CD8-positive, alpha-beta memory T cell (primary cell): ENCODE measurements at regions not wholly inside any gene's neighbourhood (a gene's known extent, or its start where the extent isn't known, plus 50 kb on each side); places are given as distances from the start of the nearest gene placed in this dataset.

Source experiments
- CTCF ChIA-PET: fragments of 350-600 bp; sonication (Branson Sonifier 250); formaldehyde crosslinking; loops from one replicate; lab custom pipeline; 2021; ENCODE audit warnings: antibody characterized with exemption; lab: Charles Lee
- POLR2A ChIA-PET: fragments of 350-600 bp; sonication (Branson Sonifier 250); formaldehyde crosslinking; loops from one replicate; lab custom pipeline; 2021; ENCODE audit warnings: antibody characterized with exemption; lab: Charles Lee
- DNase-seq, 5 donors: peaks; one replicate each; pipeline versions ENCODE4 v3.0.0 to v3.0.0-alpha.2; 2020 to 2022; ENCODE audit warnings: mixed read lengths in 1 of 5
- H3K27ac ChIP-seq: one replicate; pipeline ENCODE4 v1.7.0; 2013; ENCODE audit warnings: low read depth, mild to moderate bottlenecking, low read length, moderate library complexity
- H3K27me3 ChIP-seq: 2 replicates; pipeline ENCODE4 v1.7.0; 2013; ENCODE audit warnings: low read length, mild to moderate bottlenecking; ENCODE audit not compliant: insufficient read depth, poor library complexity, severe bottlenecking
- H3K36me3 ChIP-seq: 2 replicates; pipeline ENCODE4 v1.7.0; 2013; ENCODE audit warnings: mild to moderate bottlenecking, low read length, moderate library complexity; ENCODE audit not compliant: insufficient read depth
- H3K4me1 ChIP-seq: 2 replicates; pipeline ENCODE4 v1.7.0; 2013; ENCODE audit warnings: mild to moderate bottlenecking, low read length, moderate library complexity; ENCODE audit not compliant: insufficient read depth
- H3K4me3 ChIP-seq: 2 replicates; pipeline ENCODE4 v1.7.0; 2013; ENCODE audit warnings: mild to moderate bottlenecking, low read length
- H3K9me3 ChIP-seq: 2 replicates; pipeline ENCODE4 v1.7.0; 2013; ENCODE audit warnings: mild to moderate bottlenecking, low read length
- H3K27ac Mint-ChIP-seq, 8 donors: one replicate each; pipeline ENCODE4 v1.8.0; 2020 to 2021; ENCODE audit warnings: mixed read lengths in 8 of 8, mild to moderate bottlenecking in 6 of 8, inconsistent platforms in 3 of 8, moderate library complexity in 3 of 8
- H3K27me3 Mint-ChIP-seq, 2 donors: one replicate each; pipeline ENCODE4 v1.8.0; 2020 to 2021; ENCODE audit warnings: mixed read lengths in 2 of 2, mild to moderate bottlenecking in 1 of 2, moderate library complexity in 1 of 2
- H3K36me3 Mint-ChIP-seq, 3 donors: one replicate each; pipeline ENCODE4 v1.8.0; 2020 to 2021; ENCODE audit warnings: mixed read lengths in 3 of 3, inconsistent platforms in 1 of 3, mild to moderate bottlenecking in 1 of 3
- H3K4me1 Mint-ChIP-seq, 3 donors: one replicate each; pipeline ENCODE4 v1.8.0; 2020 to 2021; ENCODE audit warnings: mixed read lengths in 3 of 3, inconsistent platforms in 1 of 3, mild to moderate bottlenecking in 1 of 3
- H3K4me3 Mint-ChIP-seq, 7 donors: one replicate each; pipeline ENCODE4 v1.8.0; 2020 to 2021; ENCODE audit warnings: mixed read lengths in 7 of 7, mild to moderate bottlenecking in 6 of 7, moderate library complexity in 4 of 7, inconsistent platforms in 2 of 7
- H3K9me3 Mint-ChIP-seq, 5 donors: one replicate each; pipeline ENCODE4 v1.8.0; 2020 to 2022; ENCODE audit warnings: mixed read lengths in 5 of 5, mild to moderate bottlenecking in 3 of 5, moderate library complexity in 2 of 5, inconsistent platforms in 1 of 5

- no peaks in the 10 kb centered on the region for H3K27me3 Mint-ChIP-seq
- ChIA-PET CTCF (no interaction called here), POLR2A (no interaction called here)
- H3K4me3 Mint-ChIP-seq: no peak overlapping the region
- no peaks in the 10 kb centered on the region for H3K36me3 ChIP-seq
- no peak overlapping the region for H3K4me3 ChIP-seq
- H3K27me3 ChIP-seq: no peaks in the 10 kb centered on the region
- no peak overlapping the region for H3K27ac ChIP-seq
- H3K4me1 Mint-ChIP-seq: no peaks in the 10 kb centered on the region
- H3K4me1 ChIP-seq: no peaks in the 10 kb centered on the region
- no peak for DNase-seq
- H3K9me3 ChIP-seq: no peaks in the 10 kb centered on the region
- no peak overlapping the region for H3K27ac Mint-ChIP-seq
- peaks cover 0 to 9% (median 3%) of the 10 kb centered on the region in 5 donors for H3K9me3 Mint-ChIP-seq
- H3K36me3 Mint-ChIP-seq: no peaks in the 10 kb centered on the region
These were observed 126.2 kb upstream of the EYA4 start for GRCh38 chr6:133114973-133115372.

- DNase-seq: no peak
- Histone ChIP-seq H3K4me1 (no peaks in the 10 kb centered on the region), H3K4me3 (no peak overlapping the region), H3K36me3 (no peaks in the 10 kb centered on the region), H3K9me3 (no peaks in the 10 kb centered on the region), H3K27ac (no peak overlapping the region), H3K27me3 (no peaks in the 10 kb centered on the region)
- H3K4me1 Mint-ChIP-seq: no peaks in the 10 kb centered on the region
- no peaks in the 10 kb centered on the region for H3K36me3 Mint-ChIP-seq
- CTCF ChIA-PET: no interaction called here
- H3K9me3 Mint-ChIP-seq: peaks cover 2 to 11% (median 5%) of the 10 kb centered on the region in 5 donors
- POLR2A ChIA-PET: no interaction called here
- no peak overlapping the region for H3K27ac Mint-ChIP-seq
- H3K4me3 Mint-ChIP-seq: no peak overlapping the region
- no peaks in the 10 kb centered on the region for H3K27me3 Mint-ChIP-seq
These were observed 125.2 kb upstream of the EYA4 start for GRCh38 chr6:133115946-133116345.

GRCh38 chr6:133128191-133128590 is 113.0 kb upstream of the EYA4 start:
- no peak overlapping the region for H3K27ac ChIP-seq
- ChIA-PET CTCF (no interaction called here), POLR2A (no interaction called here)
- Mint-ChIP-seq H3K27ac (no peak overlapping the region), H3K27me3 (no peaks in the 10 kb centered on the region), H3K9me3 (peaks cover 0 to 5% (median 0%) of the 10 kb centered on the region in 5 donors), H3K4me3 (no peak overlapping the region), H3K4me1 (no peaks in the 10 kb centered on the region), H3K36me3 (no peaks in the 10 kb centered on the region)
- no peaks in the 10 kb centered on the region for H3K4me1 ChIP-seq
- H3K9me3 ChIP-seq: no peaks in the 10 kb centered on the region
- no peak overlapping the region for H3K4me3 ChIP-seq
- H3K36me3 ChIP-seq: no peaks in the 10 kb centered on the region
- no peaks in the 10 kb centered on the region for H3K27me3 ChIP-seq
- no peak for DNase-seq

GRCh38 chr6:133129556-133129955 is 111.6 kb upstream of the EYA4 start:
- Histone ChIP-seq H3K4me1 (no peaks in the 10 kb centered on the region), H3K9me3 (no peaks in the 10 kb centered on the region), H3K4me3 (no peak overlapping the region), H3K27ac (no peak overlapping the region), H3K27me3 (no peaks in the 10 kb centered on the region), H3K36me3 (no peaks in the 10 kb centered on the region)
- Mint-ChIP-seq H3K36me3 (no peaks in the 10 kb centered on the region), H3K27ac (no peak overlapping the region), H3K27me3 (no peaks in the 10 kb centered on the region), H3K4me1 (no peaks in the 10 kb centered on the region), H3K9me3 (peaks cover 0 to 5% (median 0%) of the 10 kb centered on the region in 5 donors), H3K4me3 (no peak overlapping the region)
- POLR2A ChIA-PET: no interaction called here
- no peak for DNase-seq
- CTCF ChIA-PET: interaction anchor here (1.5 kb wide), 1 partner anchor 44 kb away, joined by 3 read pairs; no protein-coding TSS in a partner anchor

GRCh38 chr6:133130863-133131262 is 110.3 kb upstream of the EYA4 start:
- Histone ChIP-seq H3K27ac (no peak overlapping the region), H3K36me3 (no peaks in the 10 kb centered on the region), H3K9me3 (no peaks in the 10 kb centered on the region), H3K4me3 (no peak overlapping the region), H3K27me3 (no peaks in the 10 kb centered on the region), H3K4me1 (no peaks in the 10 kb centered on the region)
- DNase-seq: no peak
- Mint-ChIP-seq H3K27ac (no peak overlapping the region), H3K9me3 (peaks cover 0 to 2% (median 0%) of the 10 kb centered on the region in 5 donors), H3K36me3 (no peaks in the 10 kb centered on the region), H3K27me3 (no peaks in the 10 kb centered on the region), H3K4me3 (no peak overlapping the region), H3K4me1 (no peaks in the 10 kb centered on the region)
- ChIA-PET CTCF (no interaction called here), POLR2A (no interaction called here)

GRCh38 chr6:133131621-133132465 is 109.3 kb upstream of the EYA4 start:
- Mint-ChIP-seq H3K4me3 (no peak overlapping the region), H3K4me1 (no peaks in the 10 kb centered on the region), H3K27me3 (no peaks in the 10 kb centered on the region), H3K9me3 (peaks cover 0 to 2% (median 0%) of the 10 kb centered on the region in 5 donors), H3K36me3 (no peaks in the 10 kb centered on the region), H3K27ac (no peak overlapping the region)
- no peak for DNase-seq
- POLR2A ChIA-PET: no interaction called here
- H3K27ac ChIP-seq: no peak overlapping the region
- no peaks in the 10 kb centered on the region for H3K36me3 ChIP-seq
- H3K4me3 ChIP-seq: no peak overlapping the region
- CTCF ChIA-PET: no interaction called here
- H3K27me3 ChIP-seq: no peaks in the 10 kb centered on the region
- H3K4me1 ChIP-seq: no peaks in the 10 kb centered on the region
- H3K9me3 ChIP-seq: no peaks in the 10 kb centered on the region

- no peaks in the 10 kb centered on the region for H3K27me3 ChIP-seq
- Mint-ChIP-seq H3K36me3 (no peaks in the 10 kb centered on the region), H3K9me3 (peaks cover 0 to 2% (median 0%) of the 10 kb centered on the region in 5 donors), H3K27me3 (no peaks in the 10 kb centered on the region), H3K4me1 (no peaks in the 10 kb centered on the region), H3K27ac (no peak overlapping the region), H3K4me3 (no peak overlapping the region)
- H3K4me3 ChIP-seq: no peak overlapping the region
- H3K9me3 ChIP-seq: no peaks in the 10 kb centered on the region
- CTCF ChIA-PET: no interaction called here
- H3K4me1 ChIP-seq: no peaks in the 10 kb centered on the region
- H3K27ac ChIP-seq: no peak overlapping the region
- DNase-seq: no peak
- H3K36me3 ChIP-seq: no peaks in the 10 kb centered on the region
- POLR2A ChIA-PET: no interaction called here
These were observed 108.6 kb upstream of the EYA4 start for GRCh38 chr6:133132466-133132971.

GRCh38 chr6:133136177-133136880 is 104.8 kb upstream of the EYA4 start:
- H3K36me3 ChIP-seq: no peaks in the 10 kb centered on the region
- CTCF ChIA-PET: no interaction called here
- Mint-ChIP-seq H3K9me3 (peaks cover 0 to 5% (median 2%) of the 10 kb centered on the region in 5 donors), H3K4me3 (no peak overlapping the region), H3K27me3 (no peaks in the 10 kb centered on the region), H3K27ac (no peak overlapping the region), H3K4me1 (no peaks in the 10 kb centered on the region), H3K36me3 (no peaks in the 10 kb centered on the region)
- DNase-seq: no peak
- H3K4me3 ChIP-seq: no peak overlapping the region
- H3K27ac ChIP-seq: no peak overlapping the region
- H3K9me3 ChIP-seq: no peaks in the 10 kb centered on the region
- POLR2A ChIA-PET: no interaction called here
- no peaks in the 10 kb centered on the region for H3K27me3 ChIP-seq
- no peaks in the 10 kb centered on the region for H3K4me1 ChIP-seq
